ENCODE measurements at regions not wholly inside any gene's neighbourhood (a gene's known extent, or its start where the extent isn't known, plus 50 kb on each side); places are given as distances from the start of the nearest gene placed in this dataset.
"Not testable (repeated sequence)": the region's sequence is repeated elsewhere in the genome, so short reads cannot be mapped to it uniquely, and the experiment has no call there.

DNA sequence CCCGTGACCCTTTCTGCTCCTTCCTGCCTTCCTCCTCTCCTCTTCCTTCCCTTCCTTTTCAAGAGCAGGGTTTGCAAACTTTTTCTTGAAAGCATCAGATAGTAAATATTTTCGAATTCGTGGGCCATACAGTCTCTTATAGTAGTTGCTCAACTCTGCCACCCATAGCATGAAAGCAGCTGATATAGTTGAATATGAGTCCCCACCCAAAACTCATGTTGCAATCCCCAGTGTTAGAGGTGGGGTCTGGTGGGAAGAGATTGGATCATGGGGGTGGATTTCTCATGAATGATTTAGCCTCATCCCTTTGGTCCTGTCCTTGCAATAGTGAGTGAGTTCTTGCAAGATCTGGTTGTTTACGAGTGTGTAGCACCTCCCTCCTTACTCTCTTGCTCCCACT is 114.3 kb downstream of the UNC93B1 start:
- not testable (repeated sequence) for H3K9ac ChIP-seq (ENCODE audit: low read depth in 1 of 2, low read length in 2 of 2); H3K36me3 ChIP-seq (ENCODE audit: control insufficient read depth in 2 of 2, insufficient read depth in 2 of 2, low read length in 2 of 2); H3K4me1 ChIP-seq (ENCODE audit: control insufficient read depth in 2 of 2, insufficient read depth in 2 of 2, low read length in 2 of 2); H3K4me3 ChIP-seq (ENCODE audit: low read length in 2 of 2); H3K27me3 ChIP-seq (ENCODE audit: control insufficient read depth in 2 of 2, insufficient read depth in 2 of 2, low read length in 2 of 2); H3K9me3 ChIP-seq (ENCODE audit: control insufficient read depth in 2 of 2, low read length in 2 of 2); H3K27ac ChIP-seq (ENCODE audit: low read depth in 2 of 2, low read length in 2 of 2)

GRCh38 chr11:67888056-67888455 is 115.8 kb downstream of the UNC93B1 start:
- not testable (repeated sequence) for H3K4me1 ChIP-seq (ENCODE audit: control insufficient read depth in 2 of 2, insufficient read depth in 2 of 2, low read length in 2 of 2); H3K9me3 ChIP-seq (ENCODE audit: control insufficient read depth in 2 of 2, low read length in 2 of 2); H3K36me3 ChIP-seq (ENCODE audit: control insufficient read depth in 2 of 2, insufficient read depth in 2 of 2, low read length in 2 of 2); H3K27me3 ChIP-seq (ENCODE audit: control insufficient read depth in 2 of 2, insufficient read depth in 2 of 2, low read length in 2 of 2); H3K27ac ChIP-seq (ENCODE audit: low read depth in 2 of 2, low read length in 2 of 2); H3K9ac ChIP-seq (ENCODE audit: low read depth in 1 of 2, low read length in 2 of 2); H3K4me3 ChIP-seq (ENCODE audit: low read length in 2 of 2)

GRCh38 chr11:67886672-67887071 is 117.2 kb downstream of the UNC93B1 start:
- not testable (repeated sequence) for H3K4me1 ChIP-seq (ENCODE audit: control insufficient read depth in 2 of 2, insufficient read depth in 2 of 2, low read length in 2 of 2); H3K27ac ChIP-seq (ENCODE audit: low read depth in 2 of 2, low read length in 2 of 2); H3K9ac ChIP-seq (ENCODE audit: low read depth in 1 of 2, low read length in 2 of 2); H3K36me3 ChIP-seq (ENCODE audit: control insufficient read depth in 2 of 2, insufficient read depth in 2 of 2, low read length in 2 of 2); H3K27me3 ChIP-seq (ENCODE audit: control insufficient read depth in 2 of 2, insufficient read depth in 2 of 2, low read length in 2 of 2); H3K9me3 ChIP-seq (ENCODE audit: control insufficient read depth in 2 of 2, low read length in 2 of 2)
- peak overlapping the region in 1 of 2 donors; percentile 20 for H3K4me3 ChIP-seq (ENCODE audit: low read length in 2 of 2)

DNA sequence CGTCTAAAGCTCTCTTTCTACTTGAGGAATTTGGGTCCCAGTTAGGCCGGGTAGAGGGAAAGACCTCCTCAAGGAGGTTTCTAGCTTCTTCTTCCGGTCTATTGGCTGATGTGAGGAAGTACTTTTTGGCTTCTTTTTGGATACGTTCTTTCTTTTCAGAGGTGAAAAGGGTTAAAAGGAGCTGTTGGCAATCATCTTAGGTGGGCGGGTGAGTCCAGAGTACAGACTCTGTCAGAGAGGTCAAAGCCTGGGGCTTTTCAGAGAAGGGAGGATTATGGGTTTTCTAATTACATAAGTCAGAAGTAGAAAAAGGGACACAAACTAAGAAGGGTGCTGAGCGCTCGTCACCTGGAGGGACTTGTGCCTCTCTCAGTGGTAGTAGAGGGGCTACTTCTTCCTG is 117.7 kb downstream of the UNC93B1 start:
- not testable (repeated sequence) for H3K9ac ChIP-seq (ENCODE audit: low read depth in 1 of 2, low read length in 2 of 2)

GRCh38 chr11:67885574-67885973 is 118.3 kb downstream of the UNC93B1 start:
- not testable (repeated sequence) for H3K9ac ChIP-seq (ENCODE audit: low read depth in 1 of 2, low read length in 2 of 2); H3K9me3 ChIP-seq (ENCODE audit: control insufficient read depth in 2 of 2, low read length in 2 of 2); H3K4me1 ChIP-seq (ENCODE audit: control insufficient read depth in 2 of 2, insufficient read depth in 2 of 2, low read length in 2 of 2); H3K27me3 ChIP-seq (ENCODE audit: control insufficient read depth in 2 of 2, insufficient read depth in 2 of 2, low read length in 2 of 2); H3K36me3 ChIP-seq (ENCODE audit: control insufficient read depth in 2 of 2, insufficient read depth in 2 of 2, low read length in 2 of 2)
- Histone ChIP-seq H3K4me3 (ENCODE audit: low read length in 2 of 2) (peak overlapping the region in 1 of 2 donors; percentile 61), H3K27ac (ENCODE audit: low read depth in 2 of 2, low read length in 2 of 2) (peak overlapping the region; percentile 32 to 55)

More for the DNA sequence above, 117.7 kb downstream of the UNC93B1 start:
- H3K27me3 ChIP-seq (ENCODE audit: control insufficient read depth in 2 of 2, insufficient read depth in 2 of 2, low read length in 2 of 2); H3K9me3 ChIP-seq (ENCODE audit: control insufficient read depth in 2 of 2, low read length in 2 of 2); H3K27ac ChIP-seq (ENCODE audit: low read depth in 2 of 2, low read length in 2 of 2); H3K36me3 ChIP-seq (ENCODE audit: control insufficient read depth in 2 of 2, insufficient read depth in 2 of 2, low read length in 2 of 2); H3K4me1 ChIP-seq (ENCODE audit: control insufficient read depth in 2 of 2, insufficient read depth in 2 of 2, low read length in 2 of 2): not testable (repeated sequence)
- H3K4me3 ChIP-seq (ENCODE audit: low read length in 2 of 2): peak overlapping the region; percentile 16 to 20

GRCh38 chr11:67884761-67885558 is 118.9 kb downstream of the UNC93B1 start:
- Histone ChIP-seq H3K9ac (ENCODE audit: low read depth in 1 of 2, low read length in 2 of 2) (peak overlapping the region; percentile 47 to 53), H3K27ac (ENCODE audit: low read depth in 2 of 2, low read length in 2 of 2) (peak overlapping the region; percentile 65 to 70), H3K4me3 (ENCODE audit: low read length in 2 of 2) (peak overlapping the region; percentile 61 to 71)
- H3K27me3 ChIP-seq (ENCODE audit: control insufficient read depth in 2 of 2, insufficient read depth in 2 of 2, low read length in 2 of 2); H3K9me3 ChIP-seq (ENCODE audit: control insufficient read depth in 2 of 2, low read length in 2 of 2); H3K36me3 ChIP-seq (ENCODE audit: control insufficient read depth in 2 of 2, insufficient read depth in 2 of 2, low read length in 2 of 2); H3K4me1 ChIP-seq (ENCODE audit: control insufficient read depth in 2 of 2, insufficient read depth in 2 of 2, low read length in 2 of 2): not testable (repeated sequence)

DNA sequence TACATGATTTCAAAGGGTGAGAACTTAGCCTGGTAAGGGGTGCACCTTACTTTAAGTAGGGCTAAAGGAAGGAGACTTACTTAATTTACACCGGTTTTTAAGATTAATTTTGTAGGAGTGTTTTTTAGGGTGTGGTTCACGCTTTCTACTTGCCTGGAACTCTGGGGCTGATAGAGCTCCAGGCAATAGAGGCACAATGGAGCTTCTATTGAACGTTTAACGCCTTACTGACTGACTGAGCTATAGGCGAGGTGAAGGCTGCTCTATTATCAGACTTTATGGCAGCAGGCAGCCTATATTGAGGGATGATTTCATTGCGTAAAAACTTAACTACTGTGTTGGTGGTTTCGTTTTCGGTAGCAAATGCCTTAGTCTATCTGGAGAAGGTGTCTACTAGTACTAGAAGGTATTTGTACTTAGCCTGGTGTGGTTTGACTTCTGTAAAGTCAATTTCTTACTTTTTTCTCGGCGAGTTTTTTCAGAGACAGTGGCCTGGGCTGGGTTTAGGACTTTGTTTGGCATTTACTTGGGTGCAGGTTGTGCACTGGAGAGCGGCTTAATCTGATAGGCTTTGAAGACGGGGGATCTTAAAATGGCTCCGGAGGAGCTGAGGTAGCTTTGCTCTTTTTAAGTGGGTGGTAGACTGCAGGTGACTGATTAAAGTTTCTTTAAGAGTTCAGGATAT is 119.7 kb downstream of the UNC93B1 start:
- H3K27ac ChIP-seq (ENCODE audit: low read depth in 2 of 2, low read length in 2 of 2): peak overlapping the region; percentile 65 to 70
- H3K9ac ChIP-seq (ENCODE audit: low read depth in 1 of 2, low read length in 2 of 2): peak overlapping the region in 1 of 2 donors; percentile 53
- not testable (repeated sequence) for H3K4me1 ChIP-seq (ENCODE audit: control insufficient read depth in 2 of 2, insufficient read depth in 2 of 2, low read length in 2 of 2); H3K9me3 ChIP-seq (ENCODE audit: control insufficient read depth in 2 of 2, low read length in 2 of 2); H3K36me3 ChIP-seq (ENCODE audit: control insufficient read depth in 2 of 2, insufficient read depth in 2 of 2, low read length in 2 of 2); H3K27me3 ChIP-seq (ENCODE audit: control insufficient read depth in 2 of 2, insufficient read depth in 2 of 2, low read length in 2 of 2)
- peak overlapping the region; percentile 30 to 71 for H3K4me3 ChIP-seq (ENCODE audit: low read length in 2 of 2)

GRCh38 chr11:67882304-67882703 is 121.6 kb downstream of the UNC93B1 start:
- H3K4me1 ChIP-seq (ENCODE audit: control insufficient read depth in 2 of 2, insufficient read depth in 2 of 2, low read length in 2 of 2); H3K9ac ChIP-seq (ENCODE audit: low read depth in 1 of 2, low read length in 2 of 2); H3K9me3 ChIP-seq (ENCODE audit: control insufficient read depth in 2 of 2, low read length in 2 of 2); H3K36me3 ChIP-seq (ENCODE audit: control insufficient read depth in 2 of 2, insufficient read depth in 2 of 2, low read length in 2 of 2); H3K27ac ChIP-seq (ENCODE audit: low read depth in 2 of 2, low read length in 2 of 2); H3K4me3 ChIP-seq (ENCODE audit: low read length in 2 of 2); H3K27me3 ChIP-seq (ENCODE audit: control insufficient read depth in 2 of 2, insufficient read depth in 2 of 2, low read length in 2 of 2): not testable (repeated sequence)

DNA sequence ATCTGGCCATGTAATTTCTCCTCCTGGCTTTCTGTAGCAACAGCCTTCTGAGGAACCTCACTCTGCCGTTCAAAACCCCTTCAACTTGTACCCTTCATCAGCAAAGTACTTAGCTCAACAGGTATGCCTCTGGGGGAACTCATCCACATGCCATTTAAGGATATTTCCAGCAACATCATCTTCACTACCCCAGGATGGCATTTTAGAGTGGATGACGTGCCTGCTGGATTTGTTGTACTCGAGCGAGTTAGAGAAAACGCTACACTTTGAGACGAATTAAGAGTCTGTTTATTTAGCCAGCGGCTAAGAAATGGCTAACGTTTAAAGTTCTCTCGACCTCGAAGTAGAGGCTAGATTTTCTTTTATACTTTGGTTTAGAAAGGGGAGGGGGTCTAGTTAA is 122.1 kb downstream of the UNC93B1 start:
- not testable (repeated sequence) for H3K9me3 ChIP-seq (ENCODE audit: control insufficient read depth in 2 of 2, low read length in 2 of 2); H3K27me3 ChIP-seq (ENCODE audit: control insufficient read depth in 2 of 2, insufficient read depth in 2 of 2, low read length in 2 of 2); H3K4me1 ChIP-seq (ENCODE audit: control insufficient read depth in 2 of 2, insufficient read depth in 2 of 2, low read length in 2 of 2); H3K27ac ChIP-seq (ENCODE audit: low read depth in 2 of 2, low read length in 2 of 2); H3K36me3 ChIP-seq (ENCODE audit: control insufficient read depth in 2 of 2, insufficient read depth in 2 of 2, low read length in 2 of 2); H3K4me3 ChIP-seq (ENCODE audit: low read length in 2 of 2); H3K9ac ChIP-seq (ENCODE audit: low read depth in 1 of 2, low read length in 2 of 2)

DNA sequence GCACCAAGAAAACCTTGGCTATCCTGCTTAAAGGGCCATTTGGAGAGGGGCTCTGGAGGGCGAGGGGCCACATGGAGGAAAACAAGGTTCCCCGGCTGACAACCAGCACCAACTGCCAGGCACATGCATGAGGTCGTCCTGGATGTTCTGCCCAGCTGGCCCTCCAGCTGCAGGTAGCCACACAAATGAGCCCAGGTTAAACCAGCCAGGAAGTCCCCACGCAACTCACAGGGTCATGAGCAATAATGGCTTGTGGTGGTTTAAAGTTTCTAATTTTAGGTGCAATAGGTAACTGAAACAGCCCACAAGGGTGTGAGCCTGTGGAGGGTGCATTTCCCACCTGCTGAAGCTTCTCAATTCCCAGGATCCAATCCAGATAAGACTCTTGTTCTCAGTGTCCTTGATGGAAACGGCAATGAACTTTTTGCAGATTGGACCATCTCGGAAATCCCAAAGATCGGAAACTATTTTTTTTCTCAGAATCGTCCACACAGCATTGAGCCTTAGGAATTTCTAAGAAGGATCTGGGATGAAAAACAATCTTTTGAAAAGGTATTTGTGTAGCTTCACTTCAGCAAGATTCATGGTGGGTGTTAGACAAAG is 123.2 kb downstream of the UNC93B1 start:
- not testable (repeated sequence) for H3K4me1 ChIP-seq (ENCODE audit: control insufficient read depth in 2 of 2, insufficient read depth in 2 of 2, low read length in 2 of 2); H3K27me3 ChIP-seq (ENCODE audit: control insufficient read depth in 2 of 2, insufficient read depth in 2 of 2, low read length in 2 of 2); H3K9ac ChIP-seq (ENCODE audit: low read depth in 1 of 2, low read length in 2 of 2); H3K36me3 ChIP-seq (ENCODE audit: control insufficient read depth in 2 of 2, insufficient read depth in 2 of 2, low read length in 2 of 2); H3K4me3 ChIP-seq (ENCODE audit: low read length in 2 of 2); H3K9me3 ChIP-seq (ENCODE audit: control insufficient read depth in 2 of 2, low read length in 2 of 2); H3K27ac ChIP-seq (ENCODE audit: low read depth in 2 of 2, low read length in 2 of 2)
